HG03520 (cell line): ENCODE measurements at regions not wholly inside any gene's neighbourhood (a gene's known extent, or its start where the extent isn't known, plus 50 kb on each side); places are given as distances from the start of the nearest gene placed in this dataset.
"Not testable (repeated sequence)": the region's sequence is repeated elsewhere in the genome, so short reads cannot be mapped to it uniquely, and the experiment has no call there.

Experiments
- ATAC-seq: cut with Tn5 transposase; IDR thresholded peaks from one replicate; pipeline ENCODE4 v1.9.1; 2021; ENCODE audit warnings: mild to moderate bottlenecking, moderate library complexity; ENCODE audit not compliant: unreplicated experiment

DNA sequence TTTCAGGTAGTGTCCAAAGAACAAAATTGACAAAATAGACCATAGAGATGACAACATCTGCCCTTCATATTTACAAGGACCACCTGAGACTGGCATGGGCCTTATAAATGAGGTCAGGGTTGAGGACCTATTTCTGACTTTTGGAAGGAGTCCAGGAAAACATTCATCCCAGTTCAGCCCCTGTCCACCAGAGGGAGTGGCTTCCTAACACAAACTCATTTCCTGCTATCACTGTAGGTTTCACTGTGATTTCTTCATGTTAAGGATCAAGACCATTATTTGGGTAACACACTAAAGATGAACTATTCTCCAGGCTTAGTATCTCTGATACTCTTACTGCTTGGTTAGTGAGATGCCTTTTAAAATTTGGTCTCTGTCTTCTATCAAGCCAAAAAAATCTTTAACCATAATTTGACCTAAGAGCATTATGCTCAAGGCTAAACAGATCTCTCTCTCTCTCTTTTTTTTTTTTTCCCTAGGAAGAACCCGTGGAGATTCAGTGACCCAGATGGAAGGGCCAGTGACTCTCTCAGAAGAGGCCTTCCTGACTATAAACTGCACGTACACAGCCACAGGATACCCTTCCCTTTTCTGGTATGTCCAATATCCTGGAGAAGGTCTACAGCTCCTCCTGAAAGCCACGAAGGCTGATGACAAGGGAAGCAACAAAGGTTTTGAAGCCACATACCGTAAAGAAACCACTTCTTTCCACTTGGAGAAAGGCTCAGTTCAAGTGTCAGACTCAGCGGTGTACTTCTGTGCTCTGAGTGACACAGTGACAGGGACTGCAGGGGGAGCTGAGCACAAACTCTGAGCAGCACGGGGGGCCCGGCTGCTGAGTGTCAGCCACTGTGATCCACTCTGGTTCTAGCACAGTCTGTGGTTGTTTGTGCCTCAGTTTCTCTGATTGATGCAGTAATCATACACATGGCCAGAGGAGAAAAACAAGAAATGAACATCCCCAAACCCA is 267.6 kb upstream of the OR4E1 start:
- ATAC-seq = no peak

DNA sequence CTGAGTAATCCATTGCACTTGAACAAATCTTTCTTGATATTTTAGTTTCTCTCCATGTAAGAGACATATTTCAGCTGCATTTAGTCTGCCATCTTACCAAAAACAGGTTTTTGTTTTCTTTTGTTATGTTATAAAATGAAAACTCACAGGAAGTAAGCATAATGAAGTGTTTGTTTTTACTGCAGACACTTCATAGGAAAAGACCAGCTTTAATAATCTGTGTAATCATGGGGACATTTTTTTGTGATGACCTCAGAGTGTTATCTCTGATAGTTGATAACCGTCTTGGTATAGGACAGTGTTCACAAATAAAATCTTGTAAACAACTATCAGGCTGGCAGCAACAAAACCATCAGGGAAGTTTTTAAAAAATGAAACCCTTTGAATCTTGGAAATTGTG is 266.2 kb upstream of the OR4E1 start:
- no peak for ATAC-seq

- ATAC-seq = no peak
Measured at GRCh38 chr14:21937996-21938395, 264.4 kb upstream of the OR4E1 start.

- ATAC-seq = no peak
Measured at GRCh38 chr14:21933681-21934080, 260.1 kb upstream of the OR4E1 start.

GRCh38 chr14:21924479-21924878 is 250.9 kb upstream of the OR4E1 start:
- no peak for ATAC-seq

GRCh38 chr14:21923820-21924219 is 250.2 kb upstream of the OR4E1 start:
- no peak for ATAC-seq

DNA sequence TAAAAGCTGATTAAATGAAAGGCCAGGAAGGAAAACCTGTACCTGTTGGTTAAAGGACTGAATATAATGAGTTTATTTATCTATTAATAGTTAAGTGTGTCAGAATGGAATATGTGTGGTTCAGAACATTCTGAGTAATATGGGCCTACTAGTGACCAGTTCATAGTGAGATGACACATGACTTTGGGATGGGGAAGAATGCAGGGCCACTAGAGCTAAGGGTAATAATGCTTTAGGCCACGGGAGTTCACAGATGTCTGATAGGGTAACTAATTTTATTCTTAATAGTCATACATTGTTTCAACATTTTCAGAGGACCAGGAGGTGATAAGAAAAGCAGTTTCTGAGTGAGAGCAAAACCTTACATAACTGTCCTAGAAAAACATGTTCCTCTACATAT is 247.8 kb upstream of the OR4E1 start:
- no peak for ATAC-seq

- no peak for ATAC-seq
Measured at GRCh38 chr14:21917699-21918436, 244.2 kb upstream of the OR4E1 start.

GRCh38 chr14:21915826-21916225 is 242.2 kb upstream of the OR4E1 start:
- no peak for ATAC-seq

DNA sequence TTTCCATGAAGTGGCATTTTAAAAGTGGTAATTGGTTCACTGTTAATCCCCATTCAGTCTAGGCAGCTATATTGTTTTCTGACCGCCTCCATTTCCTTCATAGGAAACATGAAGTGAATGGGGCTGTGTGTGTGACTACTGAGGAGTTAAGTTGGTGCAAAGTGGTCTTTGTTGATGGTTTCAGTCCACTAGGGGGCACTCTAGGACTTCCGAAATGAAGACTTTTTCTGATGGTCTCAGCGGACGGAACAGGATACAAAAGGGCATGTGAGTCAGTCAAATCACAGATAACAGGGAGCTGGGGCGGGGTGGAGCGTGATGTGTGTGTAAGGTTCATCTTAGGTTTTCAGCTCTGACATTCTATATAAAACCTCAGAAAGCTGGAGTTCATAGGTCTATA is 240.1 kb upstream of the OR4E1 start:
- no peak for ATAC-seq

- no peak for ATAC-seq
Measured at GRCh38 chr14:21912367-21912766, 238.7 kb upstream of the OR4E1 start.

- no peak for ATAC-seq
Measured at GRCh38 chr14:21911877-21912276, 238.3 kb upstream of the OR4E1 start.

DNA sequence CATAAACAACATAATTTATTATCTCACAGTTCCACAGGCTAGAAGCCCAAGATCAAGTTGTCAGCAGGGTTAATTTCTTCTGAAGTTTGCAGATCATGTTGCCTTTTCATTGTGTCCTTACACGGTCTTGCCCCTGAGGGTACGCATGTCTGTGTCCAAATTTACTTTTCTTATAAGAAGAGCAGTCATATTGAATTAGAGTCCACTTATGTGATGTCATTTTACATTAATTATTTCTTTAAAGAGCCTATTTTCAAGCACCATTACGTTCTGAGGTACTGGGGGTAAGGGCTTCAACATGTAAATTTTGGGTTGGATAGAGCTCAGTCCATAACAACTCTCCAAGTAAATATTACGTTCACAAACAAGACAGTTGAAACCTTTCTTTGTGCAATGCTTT is 236.6 kb upstream of the OR4E1 start:
- no peak for ATAC-seq

GRCh38 chr14:21902561-21903181 is 229.1 kb upstream of the OR4E1 start:
- ATAC-seq = no peak

GRCh38 chr14:21894898-21895194 is 221.2 kb upstream of the OR4E1 start:
- not testable (repeated sequence) for ATAC-seq

- ATAC-seq = no peak
Measured at GRCh38 chr14:21894003-21894897, 220.6 kb upstream of the OR4E1 start.

DNA sequence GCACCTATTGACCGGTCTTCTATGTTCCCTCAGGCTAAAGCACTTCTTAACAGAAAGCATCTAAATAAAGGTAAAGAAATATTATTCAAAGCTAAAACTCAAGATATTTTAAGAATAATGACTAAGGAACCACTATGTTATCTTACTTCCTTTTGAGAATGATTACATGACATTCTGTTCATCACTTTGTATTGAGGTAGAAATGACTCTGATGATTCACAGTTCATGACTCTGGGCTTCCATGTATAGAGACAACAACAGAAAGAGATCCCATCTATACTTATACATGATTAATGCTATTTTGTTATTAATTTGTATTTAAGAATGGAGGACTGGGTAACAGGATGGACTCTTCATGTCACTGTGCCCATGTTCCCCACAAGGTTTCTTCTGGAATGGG is 218.3 kb upstream of the OR4E1 start:
- ATAC-seq = no peak

DNA sequence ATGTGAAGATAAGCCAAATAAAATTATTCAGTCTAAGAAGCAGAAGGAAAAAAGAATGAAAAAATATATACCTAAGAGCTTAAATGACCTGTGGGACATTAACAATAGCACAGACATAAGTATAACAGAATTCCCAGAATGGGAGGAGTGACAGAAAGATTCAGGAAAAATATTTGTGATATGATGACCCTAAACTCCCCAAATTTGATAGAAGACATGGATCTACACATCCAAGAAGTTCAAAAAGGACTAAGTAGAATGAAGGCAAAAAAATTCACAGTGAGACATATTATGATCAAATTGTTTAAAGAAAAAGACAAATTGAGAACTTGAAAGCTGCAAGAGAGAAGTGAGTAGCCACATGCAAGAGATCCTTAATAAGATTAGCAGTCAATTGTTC is 211.4 kb upstream of the OR4E1 start:
- ATAC-seq = no peak

DNA sequence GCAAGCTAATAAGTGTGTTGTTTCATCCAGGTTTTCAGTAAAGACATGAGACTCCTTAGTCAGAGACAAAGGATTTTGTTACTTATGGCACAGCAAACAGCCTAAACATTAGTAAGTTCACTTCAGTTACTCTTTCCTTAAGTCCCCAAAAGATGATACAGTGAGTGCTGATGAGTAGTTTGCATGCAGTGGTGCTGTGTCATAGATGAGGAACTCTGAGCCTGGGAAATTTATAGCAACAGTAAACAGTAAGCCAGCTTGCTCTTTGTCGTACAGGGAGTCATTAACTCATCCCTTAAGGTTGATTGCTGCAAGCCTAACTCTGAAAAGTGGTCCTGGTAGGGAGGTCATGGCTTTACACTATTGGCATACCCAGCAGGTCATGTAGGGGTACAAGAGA is 208.6 kb upstream of the OR4E1 start:
- ATAC-seq = no peak

DNA sequence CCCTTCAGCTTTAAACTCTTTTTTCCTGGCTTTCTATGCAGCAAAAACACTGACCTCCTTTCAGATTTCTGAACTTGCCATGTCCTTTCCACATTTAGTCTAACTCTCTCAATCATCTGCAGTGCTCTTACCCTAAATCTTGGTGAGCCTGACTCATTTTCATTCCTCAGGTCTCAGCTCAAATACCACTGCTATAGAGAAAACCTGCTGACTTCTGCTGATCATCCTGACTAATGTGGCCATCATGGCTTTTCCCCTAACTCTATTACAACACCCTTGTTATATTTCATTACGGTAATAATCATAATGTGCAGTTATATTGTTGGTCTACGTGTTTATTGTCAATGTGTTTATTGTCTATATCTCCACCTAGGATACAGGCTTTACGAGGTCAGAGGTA is 207.3 kb upstream of the OR4E1 start:
- ATAC-seq = no peak

DNA sequence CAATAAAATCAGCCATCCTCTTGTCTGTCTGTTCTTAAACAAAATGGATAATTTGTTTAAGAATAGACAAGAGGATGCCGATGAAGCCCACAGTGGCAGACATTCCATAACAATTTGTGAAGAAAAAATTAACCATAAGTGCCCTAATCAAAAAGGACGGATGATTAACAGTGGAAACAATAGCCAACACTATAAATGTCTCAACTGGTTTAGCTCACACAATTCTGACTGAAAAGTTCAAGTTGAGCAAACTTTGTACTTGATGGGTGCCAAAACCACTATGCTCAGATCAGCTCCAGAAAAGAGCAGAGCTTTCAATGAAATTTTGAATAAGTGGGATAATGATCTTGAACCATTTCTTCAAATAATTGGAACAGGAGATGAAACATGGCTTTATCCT is 202.2 kb upstream of the OR4E1 start:
- ATAC-seq = no peak
